ENCODE measurements at regions not wholly inside any gene's neighbourhood (a gene's known extent, or its start where the extent isn't known, plus 50 kb on each side); places are given as distances from the start of the nearest gene placed in this dataset.

GRCh38 chr6:169945117-169945516, 193.7 kb downstream of the ERMARD start:
- Mint-ChIP-seq H3K4me1 (ENCODE audit: low read depth) (peaks cover 2% of the 10 kb centered on the region), H3K27me3 (peaks cover 11% of the 10 kb centered on the region), H3K4me3 (no peak overlapping the region), H3K9me3 (peaks cover 8% of the 10 kb centered on the region), H3K36me3 (peaks cover 3% of the 10 kb centered on the region), H3K27ac (no peak overlapping the region)
- intact Hi-C loops (cut with micrococcal nuclease), result no loop called here
- no peak for DNase-seq
- ChIA-PET POLR2A (no interaction called here), CTCF (interaction anchor here (0.9 kb wide), 1 partner anchor 113 kb away, joined by 4 read pairs; no protein-coding TSS in a partner anchor)

DNA sequence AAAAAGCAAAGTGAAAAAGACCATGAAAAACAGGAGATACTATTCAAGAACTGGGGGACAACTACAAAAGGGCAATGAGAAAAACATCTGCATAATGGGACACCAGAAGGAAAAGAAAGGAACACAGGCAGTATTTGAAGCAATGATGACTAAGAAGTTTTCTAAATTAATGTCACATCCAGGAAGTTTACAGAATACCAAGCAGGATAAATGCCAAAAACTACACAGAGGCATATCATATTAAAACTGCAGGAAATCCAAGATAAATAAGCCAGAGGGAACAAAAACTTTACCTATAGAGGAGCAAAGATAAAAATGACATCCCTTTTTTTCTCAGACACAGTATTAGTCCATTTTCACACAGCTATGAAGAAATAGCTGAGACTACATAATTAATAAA, 193.0 kb downstream of the ERMARD start:
- peaks cover 3% of the 10 kb centered on the region for H3K36me3 Mint-ChIP-seq
- ChIA-PET POLR2A (no interaction called here), CTCF (no interaction called here)
- intact Hi-C loops (cut with micrococcal nuclease), result no loop called here
- H3K4me1 Mint-ChIP-seq (ENCODE audit: low read depth), result peaks cover 2% of the 10 kb centered on the region
- H3K9me3 Mint-ChIP-seq, result peaks cover 8% of the 10 kb centered on the region
- H3K4me3 Mint-ChIP-seq, result no peak overlapping the region
- no peak overlapping the region for H3K27ac Mint-ChIP-seq
- H3K27me3 Mint-ChIP-seq, result peaks cover 12% of the 10 kb centered on the region
- DNase-seq, result no peak

DNA sequence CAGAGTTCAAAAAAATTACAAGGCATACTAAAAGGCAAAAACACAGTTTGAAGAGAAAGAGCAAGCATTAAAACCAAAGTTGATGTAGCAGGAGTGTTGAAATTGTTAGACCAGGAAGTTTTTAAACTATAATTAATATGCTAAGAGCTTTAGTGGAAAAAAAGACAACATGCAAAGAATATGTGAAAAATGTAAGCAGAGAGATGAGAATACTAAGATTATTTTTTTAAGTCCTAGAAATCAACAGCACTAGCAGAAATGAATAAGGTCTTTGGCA, 192.6 kb downstream of the ERMARD start:
- no peak for DNase-seq
- ChIA-PET CTCF (interaction anchor here (1.8 kb wide), 1 partner anchor 112 kb away, joined by 6 read pairs; no protein-coding TSS in a partner anchor), POLR2A (no interaction called here)
- peaks cover 3% of the 10 kb centered on the region for H3K36me3 Mint-ChIP-seq
- peaks cover 8% of the 10 kb centered on the region for H3K9me3 Mint-ChIP-seq
- intact Hi-C loops (cut with micrococcal nuclease), result no loop called here
- H3K4me1 Mint-ChIP-seq (ENCODE audit: low read depth), result peaks cover 2% of the 10 kb centered on the region
- H3K4me3 Mint-ChIP-seq, result no peak overlapping the region
- H3K27me3 Mint-ChIP-seq, result peaks cover 16% of the 10 kb centered on the region
- H3K27ac Mint-ChIP-seq, result no peak overlapping the region

GRCh38 chr6:169943241-169944060, 192.0 kb downstream of the ERMARD start:
- H3K36me3 Mint-ChIP-seq, result peaks cover 3% of the 10 kb centered on the region
- no peak overlapping the region for H3K27ac Mint-ChIP-seq
- DNase-seq, result no peak
- H3K4me3 Mint-ChIP-seq, result no peak overlapping the region
- H3K4me1 Mint-ChIP-seq (ENCODE audit: low read depth), result peaks cover 2% of the 10 kb centered on the region
- peaks cover 8% of the 10 kb centered on the region for H3K9me3 Mint-ChIP-seq
- intact Hi-C loops (cut with micrococcal nuclease), result no loop called here
- ChIA-PET POLR2A (no interaction called here), CTCF (interaction anchor here (0.7 to 1.8 kb wide), 2 partner anchors 43 to 112 kb away, joined by 4 to 6 read pairs; no protein-coding TSS in a partner anchor)
- H3K27me3 Mint-ChIP-seq, result peaks cover 17% of the 10 kb centered on the region

DNA sequence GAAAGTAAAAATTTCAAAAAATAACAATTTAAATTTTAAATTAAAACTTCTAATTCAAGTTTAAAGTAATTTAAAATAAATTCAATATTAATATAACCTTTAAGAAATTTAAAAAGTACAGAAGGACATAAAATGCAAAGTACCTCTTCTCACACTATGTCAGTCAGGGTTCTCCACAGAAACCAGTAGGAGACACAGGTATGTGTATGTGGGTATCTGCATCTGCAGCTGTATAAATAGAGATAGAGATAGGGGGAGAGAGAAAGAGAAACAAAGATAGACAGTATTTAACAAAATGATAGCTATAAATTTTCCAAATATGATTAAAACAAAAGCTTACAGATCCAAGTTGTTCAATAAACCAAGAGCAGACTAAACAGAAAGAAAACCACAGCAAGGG, 190.8 kb downstream of the ERMARD start:
- CTCF ChIA-PET, result interaction anchor here (0.6 to 1.8 kb wide), 2 partner anchors 92 to 110 kb away, joined by 3 to 6 read pairs; no protein-coding TSS in a partner anchor
- Mint-ChIP-seq H3K9me3 (peaks cover 8% of the 10 kb centered on the region), H3K27ac (no peak overlapping the region), H3K27me3 (peaks cover 20% of the 10 kb centered on the region), H3K4me3 (no peak overlapping the region), H3K36me3 (peaks cover 3% of the 10 kb centered on the region), H3K4me1 (ENCODE audit: low read depth) (peaks cover 2% of the 10 kb centered on the region)
- intact Hi-C loops (cut with micrococcal nuclease), result no loop called here
- POLR2A ChIA-PET, result no interaction called here
- DNase-seq, result no peak

- H3K9me3 Mint-ChIP-seq, result peaks cover 8% of the 10 kb centered on the region
- H3K27ac Mint-ChIP-seq, result no peak overlapping the region
- H3K27me3 Mint-ChIP-seq, result peaks cover 20% of the 10 kb centered on the region
- peaks cover 2% of the 10 kb centered on the region for H3K4me1 Mint-ChIP-seq (ENCODE audit: low read depth)
- intact Hi-C loops (cut with micrococcal nuclease), result no loop called here
- POLR2A ChIA-PET, result no interaction called here
- peaks cover 3% of the 10 kb centered on the region for H3K36me3 Mint-ChIP-seq
- no peak overlapping the region for H3K4me3 Mint-ChIP-seq
- CTCF ChIA-PET, result no interaction called here
- no peak for DNase-seq
Observed at GRCh38 chr6:169940481-169941271, 189.3 kb downstream of the ERMARD start.

GRCh38 chr6:169939554-169940164, 188.2 kb downstream of the ERMARD start:
- intact Hi-C loops (cut with micrococcal nuclease), result no loop called here
- no peak overlapping the region for H3K27ac Mint-ChIP-seq
- peaks cover 3% of the 10 kb centered on the region for H3K36me3 Mint-ChIP-seq
- DNase-seq, result no peak
- H3K4me3 Mint-ChIP-seq, result no peak overlapping the region
- CTCF ChIA-PET, result no interaction called here
- POLR2A ChIA-PET, result no interaction called here
- peaks cover 8% of the 10 kb centered on the region for H3K9me3 Mint-ChIP-seq
- H3K4me1 Mint-ChIP-seq (ENCODE audit: low read depth), result peaks cover 2% of the 10 kb centered on the region
- H3K27me3 Mint-ChIP-seq, result peaks cover 20% of the 10 kb centered on the region

DNA sequence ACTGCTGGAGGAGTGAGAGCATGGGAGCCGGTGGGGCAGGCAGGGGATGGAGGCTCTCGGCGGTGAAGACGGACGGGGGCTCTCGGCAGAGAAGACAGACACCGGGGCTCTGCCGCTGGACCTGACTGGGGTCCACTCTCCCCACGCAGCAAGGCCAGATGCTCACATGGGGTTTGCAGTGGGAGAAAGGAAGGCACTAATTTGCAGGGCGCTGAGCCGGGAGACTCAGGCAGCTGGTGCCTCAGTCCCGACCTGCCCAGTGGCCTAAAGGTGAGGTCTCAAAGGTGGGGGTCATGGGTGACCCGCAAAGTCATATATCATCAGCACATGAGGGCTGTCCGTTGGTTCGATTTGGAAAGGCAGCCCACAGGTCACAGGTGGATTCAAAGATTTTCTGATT, 187.3 kb downstream of the ERMARD start:
- Mint-ChIP-seq H3K9me3 (peaks cover 2% of the 10 kb centered on the region), H3K4me1 (ENCODE audit: low read depth) (no peaks in the 10 kb centered on the region), H3K4me3 (no peak overlapping the region), H3K27ac (no peak overlapping the region), H3K27me3 (peaks cover 14% of the 10 kb centered on the region), H3K36me3 (no peaks in the 10 kb centered on the region)
- no peak for DNase-seq
- ChIA-PET CTCF (no interaction called here), POLR2A (no interaction called here)
- intact Hi-C loops (cut with micrococcal nuclease), result no loop called here

- Mint-ChIP-seq H3K27me3 (peaks cover 14% of the 10 kb centered on the region), H3K9me3 (no peaks in the 10 kb centered on the region), H3K36me3 (no peaks in the 10 kb centered on the region), H3K4me3 (no peak overlapping the region), H3K27ac (no peak overlapping the region), H3K4me1 (ENCODE audit: low read depth) (no peaks in the 10 kb centered on the region)
- intact Hi-C loops (cut with micrococcal nuclease), result no loop called here
- DNase-seq, result no peak
- POLR2A ChIA-PET, result no interaction called here
- CTCF ChIA-PET, result no interaction called here
Observed at GRCh38 chr6:169938262-169938701, 186.9 kb downstream of the ERMARD start.

GRCh38 chr6:169937389-169938261, 186.2 kb downstream of the ERMARD start:
- H3K36me3 Mint-ChIP-seq, result no peaks in the 10 kb centered on the region
- H3K4me1 Mint-ChIP-seq (ENCODE audit: low read depth), result no peaks in the 10 kb centered on the region
- POLR2A ChIA-PET, result no interaction called here
- no peak overlapping the region for H3K27ac Mint-ChIP-seq
- peaks cover 14% of the 10 kb centered on the region for H3K27me3 Mint-ChIP-seq
- CTCF ChIA-PET, result no interaction called here
- no peak for DNase-seq
- no peaks in the 10 kb centered on the region for H3K9me3 Mint-ChIP-seq
- intact Hi-C loops (cut with micrococcal nuclease), result no loop called here
- no peak overlapping the region for H3K4me3 Mint-ChIP-seq

- Mint-ChIP-seq H3K27me3 (peaks cover 14% of the 10 kb centered on the region), H3K9me3 (no peaks in the 10 kb centered on the region), H3K27ac (no peak overlapping the region), H3K36me3 (no peaks in the 10 kb centered on the region), H3K4me1 (ENCODE audit: low read depth) (no peaks in the 10 kb centered on the region), H3K4me3 (no peak overlapping the region)
- POLR2A ChIA-PET, result no interaction called here
- no peak for DNase-seq
- intact Hi-C loops (cut with micrococcal nuclease), result no loop called here
- CTCF ChIA-PET, result no interaction called here
Observed at GRCh38 chr6:169936355-169936975, 185.0 kb downstream of the ERMARD start.
